GM10266 (cell line): ENCODE measurements at regions not wholly inside any gene's neighbourhood (a gene's known extent, or its start where the extent isn't known, plus 50 kb on each side); places are given as distances from the start of the nearest gene placed in this dataset.

Source experiments
- DNase-seq: peaks from one replicate; pipeline ENCODE4 v3.0.0; 2012; ENCODE audit errors: extremely low spot score
- CTCF ChIP-seq: IDR thresholded peaks from 2 replicates; pipeline ENCODE4 v1.5.1; 2012; ENCODE audit warnings: mild to moderate bottlenecking, low read depth; ENCODE audit not compliant: control insufficient read depth, insufficient read depth; ENCODE audit errors: missing control alignments

GRCh38 chr7:13165854-13166253 lies 478.4 kb downstream of the ARL4A start:
- no peak for TF ChIP-seq CTCF
- DNase-seq: no peak

GRCh38 chr7:13166801-13167200 lies 479.4 kb downstream of the ARL4A start:
- no peak for TF ChIP-seq CTCF
- DNase-seq: no peak

DNA sequence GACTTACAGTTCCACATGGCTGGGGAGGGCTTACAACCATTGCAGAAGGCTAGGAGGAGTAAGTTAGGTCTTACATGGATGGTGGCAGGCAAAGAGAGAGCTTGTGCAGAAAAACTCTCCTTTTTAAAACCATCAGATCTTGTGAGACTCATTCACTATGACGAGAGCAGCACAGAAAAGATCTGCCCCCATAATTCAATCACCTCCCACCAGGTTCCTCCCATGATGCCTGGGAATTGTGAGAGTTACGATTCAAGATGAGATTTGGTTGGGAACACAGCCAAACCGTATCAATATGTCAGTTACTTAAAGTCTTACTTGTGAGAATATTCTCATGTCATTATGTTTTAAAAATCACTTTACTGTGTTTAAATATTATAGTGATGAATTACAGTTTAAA lies 481.9 kb downstream of the ARL4A start:
- TF ChIP-seq CTCF: no peak

GRCh38 chr7:13174991-13175390 lies 487.6 kb downstream of the ARL4A start:
- TF ChIP-seq CTCF: no peak
- no peak for DNase-seq

More for the DNA sequence above, 481.9 kb downstream of the ARL4A start:
- no peak for DNase-seq

- no peak for DNase-seq
- no peak for TF ChIP-seq CTCF
Observed at GRCh38 chr7:13179011-13179582, 491.7 kb downstream of the ARL4A start.

GRCh38 chr7:13179775-13180523 lies 492.5 kb downstream of the ARL4A start:
- no peak for TF ChIP-seq CTCF
- no peak for DNase-seq

GRCh38 chr7:13181216-13181615 lies 493.8 kb downstream of the ARL4A start:
- DNase-seq: no peak
- TF ChIP-seq CTCF: no peak
